ENCODE measurements at regions not wholly inside any gene's neighbourhood (a gene's known extent, or its start where the extent isn't known, plus 50 kb on each side); places are given as distances from the start of the nearest gene placed in this dataset.

DNA sequence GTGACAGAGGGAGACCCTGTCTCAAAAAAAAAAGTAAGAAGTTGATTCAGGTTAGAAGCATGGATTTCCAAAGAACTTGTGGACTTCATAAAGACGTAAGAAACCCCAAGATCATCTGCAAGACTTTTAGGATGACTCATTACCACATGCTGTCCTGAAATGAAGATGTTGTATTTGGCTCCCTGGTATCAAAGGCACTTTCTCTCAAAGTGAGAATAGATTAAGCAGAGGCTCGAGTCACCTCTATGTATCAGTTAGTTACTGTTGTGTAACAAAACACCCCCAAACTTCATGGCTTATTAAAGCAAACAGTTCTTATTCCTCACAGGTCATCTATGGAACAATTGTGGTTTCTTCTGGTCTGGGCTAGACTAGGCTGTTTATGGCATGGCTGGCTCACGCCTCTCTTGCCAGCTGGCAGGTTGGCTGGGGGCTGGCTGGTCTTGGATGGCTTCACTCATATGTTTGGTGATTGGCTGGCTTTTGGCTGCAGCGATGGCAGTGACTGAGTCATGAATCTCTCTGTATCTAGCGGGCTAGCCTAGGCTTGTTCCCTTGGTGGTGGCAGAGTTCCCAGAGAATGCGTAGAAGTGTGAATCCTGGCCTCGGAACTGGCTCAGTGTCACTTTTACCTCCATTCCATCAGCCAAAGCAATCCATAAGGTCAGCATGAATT, 60.4 kb upstream of the MSI2 start:
- TF ChIP-seq, protein P1, sequence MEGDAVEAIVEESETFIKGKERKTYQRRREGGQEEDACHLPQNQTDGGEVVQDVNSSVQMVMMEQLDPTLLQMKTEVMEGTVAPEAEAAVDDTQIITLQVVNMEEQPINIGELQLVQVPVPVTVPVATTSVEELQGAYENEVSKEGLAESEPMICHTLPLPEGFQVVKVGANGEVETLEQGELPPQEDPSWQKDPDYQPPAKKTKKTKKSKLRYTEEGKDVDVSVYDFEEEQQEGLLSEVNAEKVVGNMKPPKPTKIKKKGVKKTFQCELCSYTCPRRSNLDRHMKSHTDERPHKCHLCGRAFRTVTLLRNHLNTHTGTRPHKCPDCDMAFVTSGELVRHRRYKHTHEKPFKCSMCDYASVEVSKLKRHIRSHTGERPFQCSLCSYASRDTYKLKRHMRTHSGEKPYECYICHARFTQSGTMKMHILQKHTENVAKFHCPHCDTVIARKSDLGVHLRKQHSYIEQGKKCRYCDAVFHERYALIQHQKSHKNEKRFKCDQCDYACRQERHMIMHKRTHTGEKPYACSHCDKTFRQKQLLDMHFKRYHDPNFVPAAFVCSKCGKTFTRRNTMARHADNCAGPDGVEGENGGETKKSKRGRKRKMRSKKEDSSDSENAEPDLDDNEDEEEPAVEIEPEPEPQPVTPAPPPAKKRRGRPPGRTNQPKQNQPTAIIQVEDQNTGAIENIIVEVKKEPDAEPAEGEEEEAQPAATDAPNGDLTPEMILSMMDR (IDR thresholded peaks at IDR 0.05): no peak
- no peak for TF ChIP-seq POLR2A (IDR thresholded peaks at IDR 0.05)
